Psoas muscle (tissue), 7 donors: ENCODE measurements at regions not wholly inside any gene's neighbourhood (a gene's known extent, or its start where the extent isn't known, plus 50 kb on each side); places are given as distances from the start of the nearest gene placed in this dataset.

Experiments
- ATAC-seq, 4 donors: fragments of 200-7000 bp; cut with Tn5 transposase; one replicate each; pipeline ENCODE4 v1.9.1; 2020; ENCODE audit warnings: moderate library complexity in 3 of 4, mild to moderate bottlenecking in 2 of 4
- DNase-seq, 2 donors: peaks; one replicate each; pipeline ENCODE4 v3.0.0-alpha.2; 2020
- H3K27ac ChIP-seq: fragments of 200-600 bp; one replicate; pipeline ENCODE4 v1.8.0; 2022
- H3K27me3 ChIP-seq, 3 donors: fragments of 200-600 bp in 1 of 3; one replicate each; pipeline versions ENCODE4 v1.6.1 to v1.8.0; 2013 to 2022; ENCODE audit warnings: low read length in 2 of 3, mild to moderate bottlenecking in 2 of 3, moderate library complexity in 1 of 3; ENCODE audit not compliant: insufficient read depth in 3 of 3
- H3K36me3 ChIP-seq, 2 donors: fragments of 200-600 bp in 1 of 2; one replicate each; pipeline versions ENCODE4 v1.6.1 to v1.8.0; 2013 to 2022; ENCODE audit warnings: low read depth in 1 of 2, mild to moderate bottlenecking in 1 of 2, moderate library complexity in 1 of 2; ENCODE audit not compliant: insufficient read depth in 1 of 2
- H3K4me1 ChIP-seq: fragments of 200-600 bp; one replicate; pipeline ENCODE4 v1.8.0; 2022
- H3K4me3 ChIP-seq: fragments of 200-600 bp; one replicate; pipeline ENCODE4 v1.8.0; 2022; ENCODE audit warnings: mild to moderate bottlenecking
- H3K9me3 ChIP-seq: fragments of 200-600 bp; one replicate; pipeline ENCODE4 v1.8.0; 2022
- WGBS, 3 donors: extraction: QIAGEN DNeasy Blood & Tissue Kit; methylation state at CpG; one replicate each; pipeline versions ENCODE4 v1.1.6 to v1.1.7; 2013; 5-methylcytosine and 5-hydroxymethylcytosine counted together
- intact Hi-C, 2 donors: fragments of 100-400 bp; cut with DNase I; formaldehyde crosslinking; loops; one replicate each; pipeline versions ENCODE4 v1.11.0 to v1.14.2; 2022
- TF ChIP-seq, protein P1 (sequence below): fragments of 200-600 bp; IDR thresholded peaks from one replicate; pipeline ENCODE4 v1.8.0; 2022; ENCODE audit warnings: antibody characterized with exemption
- donor health status: healthy with polysubstance abuse.
- donor health status: DM: no; HTN: no; CAD: no; lungs with moderate emphysema.
- donor health status: Bipolar disorder and iron deficiency.
- donor health status: healthy.
- donor health status: DM: yes; HTN: yes; CAD: no.
- donor health status: DM: no; HTN: no; CAD: no.
- donor health status: DM: yes; HTN: yes; CAD: no.

DNA sequence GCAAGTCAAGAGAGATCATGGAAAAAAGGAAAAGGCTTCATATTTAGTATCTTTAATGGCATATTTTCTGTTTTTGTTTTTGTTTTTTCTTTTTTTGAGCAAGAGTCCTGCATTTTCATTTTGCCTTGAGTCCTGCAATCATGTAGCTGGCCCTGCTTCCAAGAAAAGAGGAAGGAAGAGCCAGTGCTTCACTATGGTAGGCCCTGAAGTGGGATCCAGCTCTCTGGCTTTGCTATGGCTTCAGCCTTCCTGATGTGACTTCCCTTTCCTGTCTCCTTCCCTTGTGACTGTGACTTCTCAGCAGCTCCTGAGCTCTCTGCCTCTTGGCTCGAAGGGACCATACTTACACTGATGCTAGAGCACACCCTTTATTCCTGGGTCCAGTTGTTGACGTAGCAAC lies 512.3 kb downstream of the INHBA start:
- WGBS, 3 donors, result 49 to 61% (median 54%) methylated on average over 2 of the region's 2 CpGs
- H3K36me3 ChIP-seq, result no peaks in the 10 kb centered on the region
- TF ChIP-seq, protein P1, sequence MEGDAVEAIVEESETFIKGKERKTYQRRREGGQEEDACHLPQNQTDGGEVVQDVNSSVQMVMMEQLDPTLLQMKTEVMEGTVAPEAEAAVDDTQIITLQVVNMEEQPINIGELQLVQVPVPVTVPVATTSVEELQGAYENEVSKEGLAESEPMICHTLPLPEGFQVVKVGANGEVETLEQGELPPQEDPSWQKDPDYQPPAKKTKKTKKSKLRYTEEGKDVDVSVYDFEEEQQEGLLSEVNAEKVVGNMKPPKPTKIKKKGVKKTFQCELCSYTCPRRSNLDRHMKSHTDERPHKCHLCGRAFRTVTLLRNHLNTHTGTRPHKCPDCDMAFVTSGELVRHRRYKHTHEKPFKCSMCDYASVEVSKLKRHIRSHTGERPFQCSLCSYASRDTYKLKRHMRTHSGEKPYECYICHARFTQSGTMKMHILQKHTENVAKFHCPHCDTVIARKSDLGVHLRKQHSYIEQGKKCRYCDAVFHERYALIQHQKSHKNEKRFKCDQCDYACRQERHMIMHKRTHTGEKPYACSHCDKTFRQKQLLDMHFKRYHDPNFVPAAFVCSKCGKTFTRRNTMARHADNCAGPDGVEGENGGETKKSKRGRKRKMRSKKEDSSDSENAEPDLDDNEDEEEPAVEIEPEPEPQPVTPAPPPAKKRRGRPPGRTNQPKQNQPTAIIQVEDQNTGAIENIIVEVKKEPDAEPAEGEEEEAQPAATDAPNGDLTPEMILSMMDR, result no peak

DNA sequence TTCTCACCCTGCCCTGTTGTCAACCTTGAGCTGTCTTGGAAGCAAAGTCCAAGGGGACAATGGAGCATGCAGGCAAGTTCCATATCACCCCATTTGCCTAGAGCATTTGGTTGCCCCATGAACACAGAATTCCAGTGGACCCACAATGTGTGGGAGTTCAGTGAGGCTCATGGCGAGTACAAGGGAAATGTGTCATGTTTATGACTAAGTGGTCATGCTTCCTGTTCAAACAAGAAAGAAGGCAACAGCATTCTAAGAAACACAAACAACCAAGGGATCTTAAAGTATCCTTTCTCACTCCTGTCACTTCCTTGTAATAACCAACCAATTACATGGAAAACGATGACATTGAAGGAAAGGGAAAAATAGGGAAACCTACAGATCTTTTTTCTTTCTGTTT lies 513.0 kb downstream of the INHBA start:
- WGBS, 3 donors, result 76 to 79% (median 76%) methylated on average over 2 of the region's 2 CpGs
- DNase-seq, result no peak
- Histone ChIP-seq H3K9me3 (no peaks in the 10 kb centered on the region), H3K4me3 (no peak overlapping the region), H3K36me3 (no peaks in the 10 kb centered on the region), H3K27me3 (no peaks in the 10 kb centered on the region), H3K27ac (no peak overlapping the region), H3K4me1 (no peaks in the 10 kb centered on the region)
- intact Hi-C loops, result no loop called here
- TF ChIP-seq, protein P1, result no peak
- no peak for ATAC-seq

More for the DNA sequence above, 512.3 kb downstream of the INHBA start:
- Histone ChIP-seq H3K4me1 (no peaks in the 10 kb centered on the region), H3K4me3 (no peak overlapping the region), H3K27me3 (no peaks in the 10 kb centered on the region), H3K27ac (no peak overlapping the region), H3K9me3 (no peaks in the 10 kb centered on the region)
- DNase-seq (no peak), ATAC-seq (no peak)
- intact Hi-C loops, result no loop called here

DNA sequence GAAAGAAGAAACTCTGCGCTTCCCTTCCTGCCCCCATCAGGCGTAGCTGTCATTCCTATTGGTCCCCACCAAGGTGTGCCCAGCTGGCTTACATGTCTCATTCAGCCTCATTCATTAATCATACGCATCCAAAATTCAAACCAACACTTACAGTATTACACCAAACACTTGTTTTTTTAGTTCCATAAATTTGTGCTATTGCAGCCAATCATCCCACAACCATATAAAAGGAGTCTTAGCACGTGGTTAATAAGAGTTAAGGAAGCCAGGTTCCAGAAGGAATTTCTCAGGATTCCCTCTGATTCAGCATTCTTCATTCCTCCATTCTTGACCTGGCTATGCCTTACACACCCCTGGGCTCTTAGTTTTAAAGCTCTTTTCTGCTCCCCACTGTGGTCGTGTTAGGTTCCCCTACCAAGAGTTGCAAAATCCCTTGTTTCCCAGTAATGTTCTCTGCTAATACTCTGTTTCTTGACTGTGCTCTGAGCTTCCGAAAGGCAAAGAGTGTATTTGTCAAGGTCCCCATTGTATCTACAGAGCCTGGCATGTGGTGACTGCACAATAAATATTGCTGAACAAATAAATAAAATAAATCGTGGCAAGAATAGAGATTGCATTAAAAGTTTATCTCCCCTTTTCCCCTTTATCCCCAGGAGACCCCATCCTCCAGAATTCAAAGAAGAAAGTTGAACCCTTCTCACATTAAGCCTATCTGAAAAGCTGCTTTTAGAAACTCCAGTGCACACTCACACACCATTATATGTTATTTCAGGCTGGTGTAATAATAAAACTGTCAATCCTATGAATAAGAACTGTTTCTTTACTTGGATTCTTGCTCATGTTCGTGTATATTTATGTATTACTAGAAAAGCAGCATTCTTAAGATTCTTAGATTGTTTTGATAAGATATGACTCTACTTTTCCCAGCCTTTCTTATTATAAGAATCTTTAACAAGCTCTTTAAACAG lies 514.4 kb downstream of the INHBA start:
- no peak for DNase-seq
- WGBS, 3 donors, result 57 to 62% (median 62%) methylated on average over 8 of the region's 8 CpGs
- intact Hi-C loops, result no loop called here
- Histone ChIP-seq H3K9me3 (no peaks in the 10 kb centered on the region), H3K27ac (no peak overlapping the region), H3K36me3 (no peaks in the 10 kb centered on the region), H3K27me3 (no peaks in the 10 kb centered on the region), H3K4me1 (no peaks in the 10 kb centered on the region), H3K4me3 (no peak overlapping the region)
- TF ChIP-seq, protein P1, result no peak
- ATAC-seq, result no peak

DNA sequence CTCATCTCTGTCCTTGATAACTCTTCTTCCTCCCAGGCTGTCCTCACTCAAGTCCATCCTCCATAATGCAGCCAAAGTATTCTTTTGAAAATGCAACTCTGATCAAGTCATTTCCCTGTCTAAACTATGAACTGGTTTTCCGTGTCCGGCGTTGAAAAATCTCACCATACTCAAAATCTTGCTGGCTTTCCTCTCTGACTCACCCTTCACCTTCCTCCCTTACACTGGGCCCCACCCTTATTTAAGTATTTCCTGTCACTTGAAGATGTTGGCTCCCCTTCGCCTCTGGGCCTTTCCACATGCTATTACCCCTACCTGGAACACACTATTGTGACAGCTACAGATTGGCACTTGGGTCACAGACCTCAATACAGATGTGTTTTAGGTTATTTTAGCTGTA lies 515.6 kb downstream of the INHBA start:
- H3K36me3 ChIP-seq, result no peaks in the 10 kb centered on the region
- no peak overlapping the region for H3K4me3 ChIP-seq
- H3K27me3 ChIP-seq, result no peaks in the 10 kb centered on the region
- TF ChIP-seq, protein P1, result no peak
- H3K9me3 ChIP-seq, result no peaks in the 10 kb centered on the region
- ATAC-seq (no peak), DNase-seq (no peak)
- no peak overlapping the region for H3K27ac ChIP-seq
- intact Hi-C loops, result no loop called here
- 79 to 85% (median 81%) methylated on average over 4 of the region's 4 CpGs for WGBS, 3 donors
- no peaks in the 10 kb centered on the region for H3K4me1 ChIP-seq
